ENCODE measurements at regions not wholly inside any gene's neighbourhood (a gene's known extent, or its start where the extent isn't known, plus 50 kb on each side); places are given as distances from the start of the nearest gene placed in this dataset.
"Not testable (repeated sequence)": the region's sequence is repeated elsewhere in the genome, so short reads cannot be mapped to it uniquely, and the experiment has no call there.

- DNase-seq, result no peak
Observed at GRCh38 chr10:17538941-17539340, 78.2 kb downstream of the HACD1 start.

GRCh38 chr10:17537281-17537680, 79.9 kb downstream of the HACD1 start:
- DNase-seq, result no peak

- no peak for DNase-seq
Observed at GRCh38 chr10:17536221-17536620, 81.0 kb downstream of the HACD1 start.

GRCh38 chr10:17533731-17534130, 79.3 kb upstream of the ST8SIA6 start:
- no peak for DNase-seq

- no peak for DNase-seq
Observed at GRCh38 chr10:17528306-17528862, 74.0 kb upstream of the ST8SIA6 start.

GRCh38 chr10:17527514-17528146, 73.2 kb upstream of the ST8SIA6 start:
- no peak for DNase-seq

- not testable (repeated sequence) for DNase-seq
Observed at GRCh38 chr10:17526571-17526970, 72.2 kb upstream of the ST8SIA6 start.

- no peak for DNase-seq
Observed at GRCh38 chr10:17523917-17524316, 69.5 kb upstream of the ST8SIA6 start.

- DNase-seq, result no peak
Observed at GRCh38 chr10:17523246-17523753, 68.9 kb upstream of the ST8SIA6 start.

- not testable (repeated sequence) for DNase-seq
Observed at GRCh38 chr10:17522269-17522668, 67.9 kb upstream of the ST8SIA6 start.

- DNase-seq, result no peak
Observed at GRCh38 chr10:17519457-17519856, 65.1 kb upstream of the ST8SIA6 start.

GRCh38 chr10:17518338-17518737, 63.9 kb upstream of the ST8SIA6 start:
- DNase-seq, result no peak

- peak; percentile 52 for DNase-seq
Observed at GRCh38 chr10:17516376-17516775, 62.0 kb upstream of the ST8SIA6 start.

- DNase-seq, result peak; percentile 17
Observed at GRCh38 chr10:17512341-17513001, 58.1 kb upstream of the ST8SIA6 start.

GRCh38 chr10:17510242-17510908, 56.0 kb upstream of the ST8SIA6 start:
- DNase-seq, result peak; percentile 33

GRCh38 chr10:17507538-17507937, 53.1 kb upstream of the ST8SIA6 start:
- DNase-seq, result no peak

- DNase-seq, result peak; percentile 19
Observed at GRCh38 chr10:17506856-17507471, 52.6 kb upstream of the ST8SIA6 start.

- peak; percentile 16 for DNase-seq
Observed at GRCh38 chr10:17506390-17506789, 52.0 kb upstream of the ST8SIA6 start.

- DNase-seq, result no peak
Observed at GRCh38 chr10:17504547-17505245, 50.3 kb upstream of the ST8SIA6 start.
